ENCODE measurements at regions not wholly inside any gene's neighbourhood (a gene's known extent, or its start where the extent isn't known, plus 50 kb on each side); places are given as distances from the start of the nearest gene placed in this dataset.

DNA sequence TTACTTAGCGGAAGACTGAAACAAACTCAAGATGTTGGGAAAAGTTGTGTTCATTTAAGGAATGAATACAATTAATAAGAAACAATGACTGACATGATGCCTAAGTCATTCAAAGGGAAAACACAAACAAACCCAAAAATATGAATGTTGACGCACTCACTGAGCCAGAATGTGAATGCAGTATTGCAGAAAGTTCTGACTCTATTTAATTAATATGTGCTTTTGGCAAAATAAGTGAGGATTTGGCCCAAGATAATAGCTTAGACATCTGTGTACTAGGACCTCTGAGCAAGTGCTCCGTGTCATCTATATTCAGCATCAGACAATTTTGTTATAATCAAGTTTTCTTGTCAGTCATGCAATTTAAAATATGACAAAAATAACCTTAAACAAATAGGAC is 1138.8 kb upstream of the NXPH2 start:
- TF ChIP-seq, protein P1, sequence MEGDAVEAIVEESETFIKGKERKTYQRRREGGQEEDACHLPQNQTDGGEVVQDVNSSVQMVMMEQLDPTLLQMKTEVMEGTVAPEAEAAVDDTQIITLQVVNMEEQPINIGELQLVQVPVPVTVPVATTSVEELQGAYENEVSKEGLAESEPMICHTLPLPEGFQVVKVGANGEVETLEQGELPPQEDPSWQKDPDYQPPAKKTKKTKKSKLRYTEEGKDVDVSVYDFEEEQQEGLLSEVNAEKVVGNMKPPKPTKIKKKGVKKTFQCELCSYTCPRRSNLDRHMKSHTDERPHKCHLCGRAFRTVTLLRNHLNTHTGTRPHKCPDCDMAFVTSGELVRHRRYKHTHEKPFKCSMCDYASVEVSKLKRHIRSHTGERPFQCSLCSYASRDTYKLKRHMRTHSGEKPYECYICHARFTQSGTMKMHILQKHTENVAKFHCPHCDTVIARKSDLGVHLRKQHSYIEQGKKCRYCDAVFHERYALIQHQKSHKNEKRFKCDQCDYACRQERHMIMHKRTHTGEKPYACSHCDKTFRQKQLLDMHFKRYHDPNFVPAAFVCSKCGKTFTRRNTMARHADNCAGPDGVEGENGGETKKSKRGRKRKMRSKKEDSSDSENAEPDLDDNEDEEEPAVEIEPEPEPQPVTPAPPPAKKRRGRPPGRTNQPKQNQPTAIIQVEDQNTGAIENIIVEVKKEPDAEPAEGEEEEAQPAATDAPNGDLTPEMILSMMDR (IDR thresholded peaks at IDR 0.05; ENCODE audit: borderline replicate concordance, extremely low read depth, low read length, poor library complexity, severe bottlenecking) = no peak
- no peak for TF ChIP-seq EZH2 (IDR thresholded peaks at IDR 0.05; ENCODE audit: borderline replicate concordance, low read depth, low read length, severe bottlenecking)

Measured in DND-41 (cell line).